ENCODE measurements at regions not wholly inside any gene's neighbourhood (a gene's known extent, or its start where the extent isn't known, plus 50 kb on each side); places are given as distances from the start of the nearest gene placed in this dataset.
A peak's percentile ranks its signal among the peaks of the same experiment; 100 is the strongest.
"Not testable (repeated sequence)": the region's sequence is repeated elsewhere in the genome, so short reads cannot be mapped to it uniquely, and the experiment has no call there.

GRCh38 chr18:42510540-42510939 is 555.5 kb downstream of the PIK3C3 start:
- no peak for DNase-seq (ENCODE audit: low read depth in 4 of 6, low spot score in 6 of 6)

GRCh38 chr18:42513441-42513840 is 558.4 kb downstream of the PIK3C3 start:
- Histone ChIP-seq H3K9me3 (ENCODE audit: control insufficient read depth, insufficient read depth, low read length) (no peaks in the 10 kb centered on the region), H3K36me3 (ENCODE audit: control insufficient read depth, insufficient read depth, low read length) (no peaks in the 10 kb centered on the region), H3K27ac (ENCODE audit: low read depth, low read length) (no peak overlapping the region), H3K4me3 (ENCODE audit: low read depth, low read length) (no peak overlapping the region), H3K4me1 (ENCODE audit: control insufficient read depth, insufficient read depth, low read length) (no peaks in the 10 kb centered on the region), H3K27me3 (ENCODE audit: control insufficient read depth, insufficient read depth, low read length) (no peaks in the 10 kb centered on the region)
- DNase-seq (ENCODE audit: low read depth in 4 of 6, low spot score in 6 of 6), result no peak
- WGBS (ENCODE audit: insufficient coverage), result no CpG with 5 or more reads among the region's 1 CpG

More at GRCh38 chr18:42510540-42510939, 555.5 kb downstream of the PIK3C3 start:
- Histone ChIP-seq H3K9me3 (ENCODE audit: control insufficient read depth, insufficient read depth, low read length) (no peaks in the 10 kb centered on the region), H3K36me3 (ENCODE audit: control insufficient read depth, insufficient read depth, low read length) (no peaks in the 10 kb centered on the region), H3K4me3 (ENCODE audit: low read depth, low read length) (no peak overlapping the region), H3K27ac (ENCODE audit: low read depth, low read length) (no peak overlapping the region), H3K27me3 (ENCODE audit: control insufficient read depth, insufficient read depth, low read length) (no peaks in the 10 kb centered on the region), H3K4me1 (ENCODE audit: control insufficient read depth, insufficient read depth, low read length) (no peaks in the 10 kb centered on the region)

- 85% methylated on average over 1 of the region's 3 CpGs for WGBS (ENCODE audit: insufficient coverage)
- DNase-seq (ENCODE audit: low read depth in 4 of 6, low spot score in 6 of 6), result no peak
- Histone ChIP-seq H3K27ac (ENCODE audit: low read depth, low read length) (no peak overlapping the region), H3K9me3 (ENCODE audit: control insufficient read depth, insufficient read depth, low read length) (no peaks in the 10 kb centered on the region), H3K4me3 (ENCODE audit: low read depth, low read length) (no peak overlapping the region), H3K27me3 (ENCODE audit: control insufficient read depth, insufficient read depth, low read length) (no peaks in the 10 kb centered on the region), H3K36me3 (ENCODE audit: control insufficient read depth, insufficient read depth, low read length) (no peaks in the 10 kb centered on the region), H3K4me1 (ENCODE audit: control insufficient read depth, insufficient read depth, low read length) (no peaks in the 10 kb centered on the region)
Measured at GRCh38 chr18:42514512-42514911, 559.5 kb downstream of the PIK3C3 start.

GRCh38 chr18:42517896-42518295 is 562.9 kb downstream of the PIK3C3 start:
- H3K4me3 ChIP-seq (ENCODE audit: low read depth, low read length), result no peak overlapping the region
- no peaks in the 10 kb centered on the region for H3K9me3 ChIP-seq (ENCODE audit: control insufficient read depth, insufficient read depth, low read length)
- H3K27me3 ChIP-seq (ENCODE audit: control insufficient read depth, insufficient read depth, low read length), result no peaks in the 10 kb centered on the region
- no peak overlapping the region for H3K27ac ChIP-seq (ENCODE audit: low read depth, low read length)
- no peaks in the 10 kb centered on the region for H3K36me3 ChIP-seq (ENCODE audit: control insufficient read depth, insufficient read depth, low read length)
- DNase-seq (ENCODE audit: low read depth in 4 of 6, low spot score in 6 of 6), result no peak
- H3K4me1 ChIP-seq (ENCODE audit: control insufficient read depth, insufficient read depth, low read length), result no peaks in the 10 kb centered on the region

GRCh38 chr18:42518331-42518730 is 563.3 kb downstream of the PIK3C3 start:
- not testable (repeated sequence) for H3K36me3 ChIP-seq (ENCODE audit: control insufficient read depth, insufficient read depth, low read length); H3K27me3 ChIP-seq (ENCODE audit: control insufficient read depth, insufficient read depth, low read length); DNase-seq (ENCODE audit: low read depth in 4 of 6, low spot score in 6 of 6); H3K4me1 ChIP-seq (ENCODE audit: control insufficient read depth, insufficient read depth, low read length); H3K4me3 ChIP-seq (ENCODE audit: low read depth, low read length); H3K27ac ChIP-seq (ENCODE audit: low read depth, low read length); H3K9me3 ChIP-seq (ENCODE audit: control insufficient read depth, insufficient read depth, low read length)
- WGBS (ENCODE audit: insufficient coverage), result 100% methylated on average over 2 of the region's 2 CpGs

GRCh38 chr18:42520138-42520537 is 565.1 kb downstream of the PIK3C3 start:
- Histone ChIP-seq H3K4me3 (ENCODE audit: low read depth, low read length) (no peak overlapping the region), H3K4me1 (ENCODE audit: control insufficient read depth, insufficient read depth, low read length) (no peaks in the 10 kb centered on the region), H3K27me3 (ENCODE audit: control insufficient read depth, insufficient read depth, low read length) (no peaks in the 10 kb centered on the region), H3K9me3 (ENCODE audit: control insufficient read depth, insufficient read depth, low read length) (no peaks in the 10 kb centered on the region), H3K27ac (ENCODE audit: low read depth, low read length) (no peak overlapping the region), H3K36me3 (ENCODE audit: control insufficient read depth, insufficient read depth, low read length) (no peaks in the 10 kb centered on the region)
- no peak for DNase-seq (ENCODE audit: low read depth in 4 of 6, low spot score in 6 of 6)
- WGBS (ENCODE audit: insufficient coverage), result 100% methylated on average over 1 of the region's 2 CpGs

GRCh38 chr18:42525905-42526304 is 570.9 kb downstream of the PIK3C3 start:
- H3K4me1 ChIP-seq (ENCODE audit: control insufficient read depth, insufficient read depth, low read length), result no peaks in the 10 kb centered on the region

GRCh38 chr18:42527766-42528165 is 572.7 kb downstream of the PIK3C3 start:
- WGBS (ENCODE audit: insufficient coverage), result 89% methylated on average over 2 of the region's 5 CpGs
- Histone ChIP-seq H3K27me3 (ENCODE audit: control insufficient read depth, insufficient read depth, low read length) (no peaks in the 10 kb centered on the region), H3K4me1 (ENCODE audit: control insufficient read depth, insufficient read depth, low read length) (no peaks in the 10 kb centered on the region), H3K36me3 (ENCODE audit: control insufficient read depth, insufficient read depth, low read length) (no peaks in the 10 kb centered on the region), H3K9me3 (ENCODE audit: control insufficient read depth, insufficient read depth, low read length) (no peaks in the 10 kb centered on the region), H3K27ac (ENCODE audit: low read depth, low read length) (no peak overlapping the region), H3K4me3 (ENCODE audit: low read depth, low read length) (no peak overlapping the region)
- DNase-seq (ENCODE audit: low read depth in 4 of 6, low spot score in 6 of 6), result no peak

More at GRCh38 chr18:42525905-42526304, 570.9 kb downstream of the PIK3C3 start:
- WGBS (ENCODE audit: insufficient coverage), result 44% methylated on average over 1 of the region's 2 CpGs
- Histone ChIP-seq H3K27ac (ENCODE audit: low read depth, low read length) (no peak overlapping the region), H3K4me3 (ENCODE audit: low read depth, low read length) (no peak overlapping the region), H3K36me3 (ENCODE audit: control insufficient read depth, insufficient read depth, low read length) (no peaks in the 10 kb centered on the region), H3K9me3 (ENCODE audit: control insufficient read depth, insufficient read depth, low read length) (no peaks in the 10 kb centered on the region), H3K27me3 (ENCODE audit: control insufficient read depth, insufficient read depth, low read length) (no peaks in the 10 kb centered on the region)
- DNase-seq (ENCODE audit: low read depth in 4 of 6, low spot score in 6 of 6), result peak in 2 of 6 donors; percentile 29 to 58

GRCh38 chr18:42530276-42530675 is 575.2 kb downstream of the PIK3C3 start:
- WGBS (ENCODE audit: insufficient coverage), result 83% methylated on average over 1 of the region's 1 CpG
- Histone ChIP-seq H3K9me3 (ENCODE audit: control insufficient read depth, insufficient read depth, low read length) (no peaks in the 10 kb centered on the region), H3K27ac (ENCODE audit: low read depth, low read length) (no peak overlapping the region), H3K27me3 (ENCODE audit: control insufficient read depth, insufficient read depth, low read length) (no peaks in the 10 kb centered on the region), H3K4me1 (ENCODE audit: control insufficient read depth, insufficient read depth, low read length) (no peaks in the 10 kb centered on the region), H3K36me3 (ENCODE audit: control insufficient read depth, insufficient read depth, low read length) (no peaks in the 10 kb centered on the region), H3K4me3 (ENCODE audit: low read depth, low read length) (no peak overlapping the region)
- peak in 1 of 6 donors; percentile 28 for DNase-seq (ENCODE audit: low read depth in 4 of 6, low spot score in 6 of 6)

GRCh38 chr18:42532119-42532518 is 577.1 kb downstream of the PIK3C3 start:
- no peak for DNase-seq (ENCODE audit: low read depth in 4 of 6, low spot score in 6 of 6)
- no peak overlapping the region for H3K4me3 ChIP-seq (ENCODE audit: low read depth, low read length)
- no peaks in the 10 kb centered on the region for H3K36me3 ChIP-seq (ENCODE audit: control insufficient read depth, insufficient read depth, low read length)
- H3K27me3 ChIP-seq (ENCODE audit: control insufficient read depth, insufficient read depth, low read length), result no peaks in the 10 kb centered on the region
- no CpG with 5 or more reads among the region's 1 CpG for WGBS (ENCODE audit: insufficient coverage)
- no peaks in the 10 kb centered on the region for H3K4me1 ChIP-seq (ENCODE audit: control insufficient read depth, insufficient read depth, low read length)
- no peak overlapping the region for H3K27ac ChIP-seq (ENCODE audit: low read depth, low read length)
- H3K9me3 ChIP-seq (ENCODE audit: control insufficient read depth, insufficient read depth, low read length), result no peaks in the 10 kb centered on the region
